HG03159 (cell line): ENCODE measurements at regions not wholly inside any gene's neighbourhood (a gene's known extent, or its start where the extent isn't known, plus 50 kb on each side); places are given as distances from the start of the nearest gene placed in this dataset.

Experiments used
- ATAC-seq: cut with Tn5 transposase; IDR thresholded peaks from one replicate; pipeline ENCODE4 v1.9.1; 2021; ENCODE audit warnings: mild to moderate bottlenecking, moderate library complexity; ENCODE audit not compliant: unreplicated experiment

DNA sequence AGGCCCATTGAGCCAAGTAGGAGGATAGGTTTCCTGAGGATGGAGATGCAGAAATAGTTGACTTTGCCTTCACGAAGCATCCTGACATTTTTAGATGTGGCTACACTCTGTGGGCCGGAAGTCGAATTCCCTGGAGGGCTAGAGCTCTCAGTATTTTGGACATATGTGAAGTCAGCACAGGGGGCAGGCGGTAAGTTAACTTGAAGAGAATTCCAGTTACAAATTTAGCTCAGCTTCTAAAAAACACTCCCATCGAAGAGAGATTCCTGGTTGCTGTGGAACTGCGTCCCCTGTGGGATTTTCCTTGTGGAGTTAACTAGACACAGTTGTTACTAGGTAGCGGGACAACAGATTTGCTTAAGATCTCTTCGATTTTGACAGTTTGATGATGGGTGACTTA is 161.9 kb upstream of the RGMA start:
- no peak for ATAC-seq

DNA sequence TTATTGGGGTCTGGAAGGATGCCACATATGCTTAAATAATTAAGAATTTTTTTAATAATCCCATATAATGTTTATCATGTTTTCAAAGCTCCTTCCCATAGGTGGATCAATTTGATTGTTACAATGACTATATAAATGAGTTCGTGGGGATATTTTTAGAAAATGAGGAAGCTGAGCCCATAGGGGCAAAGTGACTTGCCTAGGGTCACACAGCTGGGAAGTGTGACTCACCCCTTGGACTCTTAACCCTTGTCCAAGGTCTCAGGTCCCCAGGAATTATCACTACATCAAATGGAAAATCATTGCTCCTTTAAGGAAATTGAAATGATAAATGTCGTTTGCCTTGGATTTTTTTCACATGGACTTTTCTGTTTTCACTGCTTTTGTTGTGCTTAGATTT is 161.2 kb upstream of the RGMA start:
- ATAC-seq = no peak

DNA sequence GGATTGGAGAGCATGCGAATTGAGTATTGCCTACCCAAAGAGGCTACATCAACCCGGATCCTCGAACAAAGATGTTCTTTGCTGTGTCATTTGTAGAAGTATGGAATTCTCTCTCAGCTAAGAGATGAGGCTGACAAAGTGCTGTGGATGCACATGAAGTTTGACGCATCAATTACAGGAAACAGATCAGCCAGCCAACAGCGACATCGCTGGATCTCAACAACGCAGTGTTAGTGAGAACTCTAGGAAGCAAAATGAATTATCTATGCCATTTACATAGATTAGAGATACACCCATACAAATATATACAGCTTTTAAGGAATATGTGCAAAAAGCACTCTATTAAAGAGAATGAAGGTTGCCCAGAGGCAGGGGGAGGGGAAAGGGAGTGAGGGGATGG is 160.6 kb upstream of the RGMA start:
- ATAC-seq = no peak

DNA sequence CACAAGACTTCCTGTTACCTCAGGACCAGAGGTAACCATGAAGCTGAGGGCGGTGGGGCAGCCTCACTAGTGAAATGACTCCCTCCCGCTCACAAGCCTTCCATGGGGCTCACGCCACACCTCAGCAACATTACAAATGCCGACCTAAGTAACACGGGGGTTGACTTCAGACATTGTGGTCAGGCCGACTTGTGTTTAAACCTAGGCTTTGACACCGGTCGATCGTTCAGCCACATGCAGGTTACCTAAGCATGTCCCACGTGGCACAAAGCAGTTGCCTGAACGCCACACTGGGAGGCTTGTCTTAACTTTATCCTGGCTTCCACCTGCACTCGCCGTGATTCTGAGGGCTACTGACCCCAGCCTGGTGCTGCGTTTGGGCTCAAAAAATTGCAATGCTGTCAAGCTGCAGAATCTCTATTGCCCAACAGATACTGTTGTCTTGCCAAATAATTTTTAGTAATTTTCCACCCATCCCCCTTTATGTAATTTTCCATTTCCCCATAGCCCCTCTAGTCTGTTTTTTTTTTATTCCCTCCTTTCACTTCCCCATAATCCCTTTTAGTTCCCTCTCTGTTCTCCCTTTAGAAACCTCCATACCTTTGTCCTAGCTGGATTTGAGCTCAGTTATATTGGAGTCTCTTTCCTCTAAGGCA is 158.6 kb upstream of the RGMA start:
- no peak for ATAC-seq

DNA sequence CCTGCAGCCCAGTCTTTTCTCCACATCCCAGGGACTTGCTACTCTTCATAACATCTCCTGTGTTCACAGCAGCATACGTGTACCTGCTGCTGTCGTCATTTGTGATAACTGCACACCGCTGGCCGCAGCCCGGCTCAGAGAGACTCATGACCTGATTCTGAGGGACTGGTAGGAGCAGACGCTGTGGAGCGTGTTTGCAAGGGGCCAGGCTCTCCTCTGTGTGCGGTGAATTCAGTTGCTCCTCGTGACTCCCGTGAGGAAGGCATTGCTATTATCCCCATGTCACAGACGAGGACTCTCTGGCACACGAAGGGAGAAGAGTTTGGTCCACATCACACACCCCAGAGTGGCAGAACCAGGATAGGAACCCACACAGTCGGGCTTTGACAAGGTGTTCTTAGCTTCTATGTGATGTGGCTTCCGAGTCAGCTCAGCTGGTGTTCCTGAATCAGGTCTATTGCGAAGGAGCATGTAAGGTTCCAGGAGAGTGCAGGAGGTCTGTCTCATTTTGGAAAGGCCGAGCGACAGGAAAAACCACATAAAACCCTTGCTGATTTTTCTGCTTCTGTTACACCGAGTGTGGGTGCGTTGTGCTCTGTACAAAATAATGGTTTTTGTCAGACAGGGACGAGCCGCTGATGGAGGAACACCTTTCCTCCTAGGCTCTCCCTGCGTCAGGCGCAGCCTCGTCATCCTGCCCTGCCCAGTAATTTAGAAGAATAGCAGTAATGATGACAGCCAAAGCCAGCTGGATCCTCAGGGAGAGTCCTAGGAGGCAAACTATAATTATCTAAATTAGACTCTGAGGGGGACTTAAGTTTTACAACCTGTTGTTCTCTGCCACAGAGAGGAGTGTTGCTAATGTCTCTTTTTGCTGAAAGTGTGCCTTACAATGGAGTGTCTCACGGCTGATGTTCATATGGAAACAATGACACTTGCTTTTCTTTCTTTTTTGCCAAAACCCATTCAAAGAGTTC is 157.5 kb upstream of the RGMA start:
- ATAC-seq = no peak

DNA sequence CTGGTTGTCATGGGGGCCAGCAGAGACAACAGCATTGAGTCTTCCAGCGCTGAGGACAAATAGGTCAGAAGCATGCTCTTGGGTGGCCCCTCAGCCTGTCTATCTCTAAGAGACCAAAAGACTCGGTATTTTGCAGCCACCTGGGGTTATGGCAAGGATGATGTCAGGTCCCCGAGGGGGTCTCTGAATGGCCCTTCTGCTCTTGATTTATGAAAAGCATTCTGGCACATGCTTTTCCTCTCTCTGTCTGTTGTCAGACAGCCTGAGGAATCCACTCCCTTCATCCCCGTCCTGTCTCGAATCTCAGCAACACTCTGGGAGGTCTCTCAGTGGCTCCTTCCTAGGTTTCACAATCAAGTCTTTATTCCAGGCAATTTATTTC is 156.6 kb upstream of the RGMA start:
- ATAC-seq = no peak

DNA sequence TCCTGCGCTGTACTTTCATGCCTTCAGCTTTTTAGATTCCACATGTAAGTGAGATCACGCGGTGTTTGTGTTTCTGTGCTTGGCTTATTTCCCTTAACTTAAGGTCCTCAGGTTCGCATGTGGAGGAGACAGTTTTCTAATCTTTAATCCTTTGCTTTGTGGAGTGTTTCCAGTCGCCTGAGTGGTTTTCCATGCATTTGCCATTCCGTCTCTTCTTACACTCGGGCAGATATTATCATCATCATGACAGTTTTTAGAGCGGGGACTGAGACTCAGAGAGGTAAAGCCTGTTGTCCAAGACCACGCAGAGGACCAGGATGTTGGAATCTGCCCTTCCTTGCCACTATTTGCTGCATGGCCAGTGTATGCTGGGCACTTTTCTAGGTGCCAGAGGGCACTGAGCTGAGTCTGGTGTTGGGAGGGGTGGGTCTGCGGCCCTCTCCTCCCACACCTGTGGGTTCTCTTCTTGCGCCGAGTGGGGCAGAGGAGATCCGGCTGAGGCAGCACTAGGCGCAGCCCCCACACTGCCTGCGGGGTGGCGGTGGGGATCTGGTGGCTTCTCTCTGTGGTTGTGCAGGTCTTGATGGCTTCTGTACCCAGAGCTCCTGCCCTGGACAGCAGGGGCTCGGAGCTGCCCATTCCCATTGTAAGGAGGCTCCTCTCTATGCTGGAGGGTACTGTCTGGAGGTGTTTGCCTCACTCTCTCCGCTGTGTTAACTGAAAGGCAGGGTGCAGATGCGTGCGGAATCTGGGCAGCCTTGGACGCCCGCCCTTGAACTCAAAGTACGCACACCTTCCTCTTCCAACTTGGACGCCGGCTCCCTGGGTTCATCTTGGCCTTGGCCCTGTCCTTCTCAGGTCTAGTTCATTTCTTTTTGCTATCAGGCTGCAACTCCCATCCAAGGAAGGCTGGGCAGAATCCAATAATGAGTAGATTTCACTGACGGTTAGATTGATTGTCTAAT is 156.0 kb upstream of the RGMA start:
- no peak for ATAC-seq

DNA sequence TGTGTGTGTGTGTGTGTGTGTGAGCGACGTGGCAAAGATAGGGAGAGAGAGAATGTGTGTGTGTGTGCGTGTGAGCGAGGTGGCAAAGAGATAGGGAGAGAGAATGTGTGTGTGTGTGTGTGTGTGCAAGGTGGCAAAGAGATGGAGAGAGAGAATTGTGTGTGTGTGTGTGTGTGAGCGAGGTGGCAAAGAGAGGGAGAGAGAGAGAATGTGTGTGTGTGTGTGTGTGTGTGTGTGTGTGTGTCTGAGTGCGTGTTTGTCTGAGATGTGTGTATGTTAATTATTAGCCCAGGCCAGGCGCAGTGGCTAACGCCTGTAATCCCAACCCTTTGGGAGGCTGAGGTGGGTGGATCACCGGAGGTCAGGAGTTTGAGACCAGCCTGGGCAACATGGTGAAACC is 154.6 kb upstream of the RGMA start:
- ATAC-seq = no peak

DNA sequence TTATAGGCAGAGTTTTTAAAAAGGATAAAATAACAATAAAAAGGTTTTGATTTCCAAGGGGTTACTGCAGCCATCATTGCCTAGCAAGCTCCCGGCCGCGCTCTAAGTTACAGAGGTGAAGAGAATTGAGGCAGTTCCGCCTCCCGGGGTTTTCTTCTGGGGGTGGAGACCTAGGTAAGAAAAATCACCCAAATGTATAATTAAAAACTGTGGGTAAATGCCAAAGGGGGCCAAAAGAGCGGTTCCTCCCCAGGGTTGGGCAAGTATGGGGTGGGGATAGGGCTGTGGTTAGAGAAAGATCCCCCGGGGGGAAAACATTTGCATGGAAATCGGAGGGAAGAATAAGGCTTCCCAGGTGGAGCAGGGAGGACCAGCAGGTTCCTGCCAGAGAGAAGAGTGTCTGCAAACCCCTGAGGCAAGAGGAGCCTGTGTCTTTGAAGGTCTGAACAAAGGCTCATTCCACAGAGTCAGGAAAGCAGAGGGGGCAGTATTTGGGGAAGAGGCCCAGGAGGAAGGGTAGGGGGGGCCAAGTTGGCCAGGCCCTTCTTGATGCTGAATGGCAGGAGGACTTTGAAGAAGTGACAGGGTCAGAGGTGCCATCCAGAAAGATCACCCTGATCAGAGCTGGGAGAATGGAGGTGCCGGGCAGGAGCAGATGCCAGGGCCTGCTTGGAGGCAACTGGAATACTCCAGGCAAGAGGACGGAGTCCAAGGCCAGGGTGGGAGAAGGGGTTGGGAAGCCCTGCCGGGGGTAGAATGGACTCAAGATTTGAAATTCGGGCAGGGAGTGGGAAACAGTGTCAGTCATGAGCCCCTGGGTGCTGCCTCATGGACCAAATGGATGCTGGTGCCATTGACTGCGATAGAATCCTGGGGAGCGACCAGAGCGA is 152.9 kb upstream of the RGMA start:
- no peak for ATAC-seq

DNA sequence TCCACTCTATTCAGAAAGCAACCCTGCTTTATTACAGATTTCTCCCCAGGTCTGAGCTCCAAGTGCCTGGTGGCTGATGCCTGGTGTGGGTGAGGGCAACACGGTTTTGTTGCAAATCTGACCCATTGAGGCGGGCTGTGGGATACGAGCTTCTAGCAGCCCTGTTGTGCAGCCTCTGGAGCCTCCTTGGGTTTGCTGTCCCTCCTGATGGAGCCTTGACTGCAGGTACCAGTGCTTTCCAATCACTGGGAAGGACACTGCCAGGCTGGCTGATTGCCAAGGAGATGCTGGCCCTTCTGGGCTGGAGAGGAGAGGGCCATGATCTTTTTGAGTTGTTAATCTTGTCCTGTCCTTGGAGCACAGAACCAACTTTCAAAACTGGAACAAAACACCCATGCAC is 151.0 kb upstream of the RGMA start:
- no peak for ATAC-seq

DNA sequence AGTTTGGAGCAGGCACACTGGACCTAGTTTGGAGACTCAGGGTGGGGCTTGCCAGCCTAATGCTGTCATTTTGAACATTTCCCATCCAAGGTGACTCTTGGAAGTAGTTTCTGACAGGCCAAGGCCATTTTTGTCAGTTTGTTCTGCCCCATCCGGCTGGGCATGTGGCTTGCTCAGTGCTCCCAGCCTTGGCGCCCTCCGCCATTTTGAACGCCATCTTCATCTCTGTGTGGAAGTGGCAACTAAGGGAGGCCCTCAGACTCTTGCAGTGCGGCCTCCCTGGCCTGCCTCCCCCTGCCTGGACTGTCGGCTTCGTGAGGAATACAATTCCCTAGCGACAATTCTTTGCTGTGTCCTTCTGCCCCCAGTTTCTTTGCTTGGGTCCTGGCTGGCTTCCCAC is 150.6 kb upstream of the RGMA start:
- ATAC-seq = no peak

DNA sequence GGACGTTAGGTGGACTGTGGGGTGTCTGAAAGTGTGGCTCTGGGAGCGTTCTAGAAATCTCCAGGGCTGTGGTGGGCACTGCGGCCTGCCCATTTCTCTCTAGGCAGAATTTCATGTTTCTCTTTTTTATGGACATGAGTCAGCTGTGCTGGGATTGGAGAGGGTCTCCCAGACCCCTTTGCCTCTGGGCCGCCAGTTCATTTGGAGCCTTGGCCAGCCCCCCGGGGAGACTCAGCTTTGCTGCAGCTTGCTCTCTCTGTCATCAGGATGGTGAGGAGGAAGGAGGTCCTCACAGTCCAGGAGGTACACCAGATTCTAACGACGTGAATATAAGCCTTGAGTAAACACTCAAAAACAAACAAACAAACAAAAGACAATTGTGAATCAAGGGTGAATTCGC is 149.6 kb upstream of the RGMA start:
- no peak for ATAC-seq

DNA sequence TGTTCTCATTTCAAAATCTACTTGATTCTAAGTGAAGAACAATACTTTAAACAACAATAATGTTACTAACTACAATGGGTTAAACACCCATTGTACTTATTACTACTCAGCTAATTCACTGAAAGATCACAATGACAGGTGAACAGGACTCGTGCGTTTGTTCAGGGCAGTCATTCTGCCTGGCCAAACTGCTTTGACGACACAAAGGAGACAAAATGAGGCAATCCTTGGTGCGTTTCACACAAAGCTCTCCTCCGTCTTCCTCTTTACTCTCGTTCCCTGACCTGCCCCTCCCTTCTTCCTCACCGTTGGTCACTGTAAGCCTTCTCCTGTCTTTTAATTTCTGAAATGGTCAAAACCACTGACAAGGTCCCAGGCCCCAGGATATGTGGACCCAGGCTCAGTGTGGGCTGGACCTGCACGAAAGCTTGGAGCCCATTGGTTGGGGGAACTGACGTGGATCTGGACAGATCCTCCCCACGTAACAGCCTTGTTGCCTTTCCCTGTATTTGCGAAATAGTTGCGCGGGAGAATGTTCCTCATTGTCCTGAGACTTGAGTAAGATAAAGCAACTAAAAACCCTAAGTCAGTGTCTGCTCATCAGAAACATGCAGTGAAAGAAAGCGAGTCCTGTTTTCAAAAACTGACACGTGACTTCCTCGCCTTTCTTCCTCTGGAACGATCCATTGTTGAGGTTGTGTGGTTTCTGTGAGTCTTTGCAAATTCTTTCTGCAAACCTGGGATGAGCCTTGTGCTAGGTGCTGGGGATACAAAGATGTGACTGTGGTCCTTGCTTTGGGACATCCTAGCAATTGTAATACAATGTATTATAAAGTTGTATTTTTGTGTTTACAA is 147.1 kb upstream of the RGMA start:
- ATAC-seq = no peak

DNA sequence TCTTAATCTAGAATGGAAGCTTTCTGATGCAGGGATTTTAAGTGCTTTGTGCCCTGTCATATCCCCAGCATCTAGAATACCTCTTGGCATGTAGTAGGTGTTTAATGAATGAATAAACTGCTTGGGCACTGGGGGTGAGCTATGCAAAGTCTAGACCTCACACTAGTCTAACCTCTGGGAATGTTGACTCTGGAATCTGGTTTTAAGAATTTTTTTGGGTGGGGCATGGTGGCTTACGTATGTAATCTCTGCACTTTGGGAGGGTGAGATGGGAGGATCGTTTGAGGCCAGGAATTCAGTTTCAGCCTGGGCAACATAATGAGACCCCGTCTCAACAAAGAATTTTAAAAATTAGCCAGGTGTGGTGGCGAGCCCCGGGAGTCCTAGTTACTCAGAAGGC is 146.3 kb upstream of the RGMA start:
- no peak for ATAC-seq

DNA sequence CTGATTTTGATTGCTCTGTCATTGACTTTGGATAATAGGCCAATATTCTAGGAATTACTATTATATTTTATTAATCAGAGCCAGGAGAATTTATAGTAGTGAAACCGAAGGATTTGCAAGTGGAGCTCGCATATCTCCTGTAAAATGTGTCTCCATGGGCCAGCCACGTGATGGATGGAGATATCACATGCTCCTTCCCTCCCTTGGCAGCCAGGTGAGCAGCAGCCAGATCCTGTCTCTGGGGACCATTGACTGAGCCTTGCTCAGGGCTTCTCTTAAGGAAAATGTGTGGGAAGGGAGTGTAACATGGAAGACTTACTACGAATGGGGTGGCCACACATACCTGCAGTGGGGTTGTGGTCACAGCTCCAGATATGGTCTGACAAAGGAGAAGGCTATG is 144.7 kb upstream of the RGMA start:
- no peak for ATAC-seq

DNA sequence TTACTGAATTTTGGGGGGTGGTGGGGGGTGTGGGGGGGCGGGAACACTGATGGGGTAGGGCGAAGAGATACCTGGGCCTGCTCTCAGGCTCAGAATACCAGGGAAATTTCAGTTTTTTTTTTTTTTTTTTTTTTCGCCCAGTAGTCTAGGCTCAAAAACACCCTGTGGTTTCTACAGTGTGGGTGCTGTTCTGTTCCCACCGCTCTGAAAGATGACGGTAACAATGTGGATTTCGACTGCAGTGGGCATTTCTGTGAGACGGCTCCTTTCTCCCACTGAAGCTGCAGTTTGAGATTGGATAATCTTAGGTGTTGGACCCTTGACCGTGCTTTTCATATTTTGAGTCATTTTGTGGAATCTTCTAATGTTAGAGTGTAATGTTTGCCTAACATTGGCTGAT is 143.8 kb upstream of the RGMA start:
- ATAC-seq = no peak

DNA sequence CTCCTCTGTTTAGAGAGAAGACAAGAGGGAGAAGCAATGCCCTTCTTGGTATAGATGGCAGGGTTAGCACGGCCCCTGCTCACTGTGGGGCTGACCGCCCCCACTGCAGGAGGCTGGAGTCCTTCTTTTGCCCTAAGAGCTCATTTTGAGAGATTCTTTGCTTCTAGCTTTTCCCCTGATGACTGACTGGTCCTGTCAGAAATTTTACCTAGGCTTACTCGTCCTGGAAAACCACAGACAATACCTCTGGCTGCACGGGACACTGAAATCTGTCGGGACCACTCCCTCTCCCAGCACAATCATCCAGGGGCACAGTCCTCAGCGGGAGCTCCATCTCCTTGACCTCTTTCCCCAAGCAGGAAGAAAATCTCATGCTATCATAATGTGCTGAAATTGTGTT is 143.0 kb upstream of the RGMA start:
- ATAC-seq = no peak

DNA sequence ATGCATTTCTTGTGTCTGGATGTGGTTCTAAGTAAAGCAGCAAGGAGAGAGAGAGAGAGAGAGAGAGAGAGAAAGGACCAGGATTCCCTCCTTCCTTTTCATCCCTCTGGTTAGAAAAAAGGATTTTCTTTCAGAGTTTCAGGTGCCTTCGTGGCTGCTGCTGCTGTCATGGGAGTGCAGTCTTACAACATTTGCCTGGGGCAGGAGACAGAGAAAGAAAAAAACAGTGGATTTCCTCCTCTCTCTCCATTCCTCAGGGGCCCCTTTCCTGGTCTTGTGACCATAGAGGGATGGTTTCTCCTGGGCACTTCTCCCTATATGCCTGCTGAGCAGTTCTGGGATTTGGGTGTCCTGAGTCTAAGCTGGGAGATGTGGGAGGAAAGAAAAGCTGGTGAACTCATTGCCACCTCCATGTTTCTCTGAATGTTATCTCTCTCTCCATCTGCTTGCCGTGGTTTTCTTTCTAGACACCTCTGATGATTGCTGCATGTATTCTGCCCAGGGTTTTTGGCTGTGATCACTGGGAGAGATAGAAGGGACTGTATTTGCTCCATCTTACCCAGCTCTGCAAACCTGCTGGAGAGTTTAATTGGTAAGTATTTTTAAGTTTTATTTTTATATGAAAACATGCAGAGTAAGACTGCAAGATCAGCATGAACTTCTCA is 142.4 kb upstream of the RGMA start:
- no peak for ATAC-seq

DNA sequence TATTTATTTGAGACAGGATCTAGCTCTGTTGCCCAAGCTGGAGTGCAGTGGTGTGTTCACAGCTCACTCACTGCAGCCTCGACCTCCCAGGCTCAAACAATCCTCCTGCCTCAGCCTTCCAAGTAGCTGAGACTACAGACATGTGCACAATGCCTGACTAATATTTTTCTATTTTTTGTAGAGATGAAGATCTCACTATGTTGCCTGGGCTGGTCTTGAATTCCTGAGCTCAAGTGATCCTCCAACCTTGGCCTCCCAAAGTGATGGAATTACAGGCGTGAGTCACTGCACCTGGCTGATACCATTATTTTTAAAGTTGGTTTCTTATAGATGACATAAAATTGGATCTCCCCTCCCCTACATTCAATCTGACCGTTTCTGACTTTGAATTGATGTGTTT is 139.5 kb upstream of the RGMA start:
- no peak for ATAC-seq
